ENCODE measurements at regions not wholly inside any gene's neighbourhood (a gene's known extent, or its start where the extent isn't known, plus 50 kb on each side); places are given as distances from the start of the nearest gene placed in this dataset.

DNA sequence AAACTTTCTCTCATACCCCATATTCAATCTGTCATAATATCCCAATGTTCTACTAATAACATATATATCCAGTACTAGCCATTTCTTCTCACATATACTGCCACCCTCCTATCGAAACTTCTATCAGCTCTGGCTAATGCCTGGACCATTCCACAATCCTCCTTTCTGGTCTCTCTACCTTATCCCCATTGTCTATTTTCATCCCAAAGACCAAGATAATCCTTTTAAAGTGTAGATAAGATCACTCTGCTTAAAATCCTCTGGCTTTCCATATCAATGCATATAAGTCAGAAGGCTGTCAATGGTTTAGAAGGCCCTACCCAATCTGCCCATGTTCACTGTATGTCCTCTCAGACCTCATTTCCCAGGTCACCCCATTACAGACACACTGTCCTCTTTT lies 229.6 kb downstream of the ZEB2 start:
- DNase-seq, result no peak
- intact Hi-C loops (cut with DNase I), result no loop called here

DNA sequence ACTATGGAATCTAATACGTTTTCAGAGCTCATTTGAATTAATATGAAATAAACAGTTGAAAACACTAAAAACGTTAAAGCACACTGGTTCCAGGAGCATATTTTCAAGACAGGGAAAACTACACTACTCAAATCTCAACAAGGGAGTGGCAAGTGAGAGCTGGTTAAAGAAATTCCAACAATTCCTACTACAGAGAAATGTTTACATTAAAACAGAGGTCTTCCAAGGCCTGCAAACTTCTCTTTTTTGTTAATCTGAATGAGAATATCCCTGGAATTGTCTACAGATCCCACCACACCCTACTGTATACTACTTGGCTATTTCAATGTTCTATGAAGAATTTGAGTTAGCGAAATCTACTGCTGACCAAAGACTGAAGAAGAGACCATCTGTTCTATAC lies 231.5 kb downstream of the ZEB2 start:
- intact Hi-C loops (cut with DNase I), result no loop called here
- no peak for DNase-seq
- ATAC-seq (ENCODE audit: poor library complexity), result no peak

More for the DNA sequence above, 229.6 kb downstream of the ZEB2 start:
- ATAC-seq (ENCODE audit: poor library complexity), result no peak

DNA sequence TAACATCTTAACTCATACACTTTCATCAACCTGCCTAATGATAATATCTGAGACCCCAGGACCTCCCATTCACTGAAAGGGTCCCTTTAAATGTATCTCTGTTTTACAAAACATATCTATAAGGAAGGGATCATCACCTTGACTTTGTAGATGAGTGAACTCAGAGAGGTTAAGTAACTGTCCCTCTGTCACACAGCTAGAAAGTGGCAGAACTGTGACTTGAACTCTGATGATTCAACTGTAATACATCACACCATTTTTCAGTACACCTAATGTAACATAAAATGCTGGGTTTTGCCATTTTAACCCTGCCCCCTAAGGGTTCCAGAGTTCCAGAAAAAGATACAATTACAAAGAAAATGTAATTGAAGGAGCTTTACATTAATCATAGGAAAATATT lies 234.6 kb downstream of the ZEB2 start:
- ATAC-seq (ENCODE audit: poor library complexity) (no peak), DNase-seq (no peak)
- intact Hi-C loops (cut with DNase I), result no loop called here

DNA sequence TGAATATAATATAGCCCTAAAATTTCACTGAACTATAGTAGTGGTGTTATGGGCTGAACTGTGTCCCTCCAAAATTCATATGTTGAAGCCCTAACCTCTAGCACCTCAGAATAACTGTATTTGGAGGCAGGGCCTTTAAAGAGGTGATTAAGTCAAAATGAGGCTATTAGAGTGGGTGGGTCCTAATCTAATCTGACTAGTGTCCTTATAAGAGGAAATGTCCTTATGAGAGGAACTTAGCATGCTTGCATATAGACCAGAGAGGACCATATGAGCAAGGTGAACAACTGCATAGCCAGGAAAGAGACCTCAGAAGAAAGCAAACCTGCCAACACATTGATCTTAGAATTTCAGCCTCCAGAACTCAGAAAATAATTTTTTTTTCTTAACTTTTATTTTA lies 238.4 kb downstream of the ZEB2 start:
- ATAC-seq (ENCODE audit: poor library complexity), result no peak
- no peak for DNase-seq
- intact Hi-C loops (cut with DNase I), result no loop called here

DNA sequence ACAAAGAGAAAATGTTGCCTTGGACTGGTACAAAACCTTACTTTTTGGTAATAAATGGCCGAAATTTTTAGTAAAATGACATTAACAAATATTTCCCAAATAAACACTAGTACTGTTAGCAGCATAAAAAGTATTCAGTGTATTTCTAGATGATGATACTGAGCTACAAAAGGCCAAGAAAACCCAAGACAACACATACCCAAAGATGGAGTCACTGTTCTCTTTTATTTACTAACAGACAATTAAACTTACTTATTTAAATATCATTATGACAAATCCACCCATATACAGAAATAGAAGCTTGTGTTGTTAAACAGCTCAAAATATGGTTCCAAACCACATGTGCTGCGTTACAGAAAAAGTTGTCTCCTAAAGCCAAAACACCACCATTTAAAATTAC lies 239.9 kb downstream of the ZEB2 start:
- no peak for DNase-seq
- no peak for ATAC-seq (ENCODE audit: poor library complexity)
- intact Hi-C loops (cut with DNase I), result no loop called here

DNA sequence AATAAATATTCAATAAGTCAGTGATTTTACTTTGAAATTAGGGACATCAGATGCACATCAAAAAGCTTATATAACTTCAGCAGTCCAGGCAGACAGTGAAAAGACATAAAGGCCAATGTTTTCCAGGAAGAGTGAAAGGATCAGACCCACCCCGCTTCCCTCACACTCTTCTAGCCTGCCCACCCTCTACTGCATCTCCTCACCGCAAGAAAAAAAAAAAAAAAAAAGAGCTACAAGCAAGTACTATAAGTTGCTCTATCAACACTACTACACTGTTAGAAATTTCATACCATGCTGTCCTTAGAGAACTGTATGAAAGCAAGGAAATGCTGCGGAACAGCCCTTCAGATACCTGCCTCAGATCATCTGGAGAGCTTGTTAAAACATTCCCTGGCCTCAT lies 240.8 kb downstream of the ZEB2 start:
- ATAC-seq (ENCODE audit: poor library complexity) (no peak), DNase-seq (no peak)
- intact Hi-C loops (cut with DNase I), result no loop called here

DNA sequence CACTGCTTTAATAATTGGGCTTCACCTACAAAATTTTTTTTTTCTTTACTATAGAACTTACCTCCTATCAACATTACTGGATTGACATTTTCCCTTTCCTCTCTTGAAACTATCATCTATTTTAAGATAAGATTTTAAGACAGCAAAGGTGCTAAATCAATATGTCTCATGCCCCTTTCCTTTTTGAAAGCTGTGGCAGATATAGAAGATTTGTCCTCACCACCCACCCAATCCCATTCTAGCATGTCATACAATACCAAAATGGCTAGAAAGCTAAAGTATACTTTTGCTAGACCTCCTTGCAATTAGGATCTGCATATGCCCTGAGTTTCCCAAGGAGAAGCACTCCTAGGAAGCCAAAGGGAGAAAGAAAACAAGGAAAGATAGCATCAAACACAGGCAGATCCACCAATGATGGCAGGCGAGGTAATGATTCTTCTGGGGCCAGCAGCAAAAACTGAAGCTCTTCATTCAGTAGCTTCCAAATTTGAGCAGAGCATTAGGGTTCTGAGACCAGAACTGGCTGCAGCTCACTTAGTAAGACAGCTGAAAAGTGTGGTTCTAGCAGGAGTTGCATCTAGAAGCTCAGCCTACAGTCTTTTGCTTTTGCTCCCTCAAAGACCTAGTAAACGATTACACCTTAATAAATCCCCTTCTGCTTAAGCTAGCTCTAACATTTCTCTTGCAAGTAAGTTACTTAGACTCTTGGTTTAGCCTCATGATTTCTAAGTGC lies 242.1 kb downstream of the ZEB2 start:
- DNase-seq (no peak), ATAC-seq (ENCODE audit: poor library complexity) (no peak)
- intact Hi-C loops (cut with DNase I), result no loop called here

DNA sequence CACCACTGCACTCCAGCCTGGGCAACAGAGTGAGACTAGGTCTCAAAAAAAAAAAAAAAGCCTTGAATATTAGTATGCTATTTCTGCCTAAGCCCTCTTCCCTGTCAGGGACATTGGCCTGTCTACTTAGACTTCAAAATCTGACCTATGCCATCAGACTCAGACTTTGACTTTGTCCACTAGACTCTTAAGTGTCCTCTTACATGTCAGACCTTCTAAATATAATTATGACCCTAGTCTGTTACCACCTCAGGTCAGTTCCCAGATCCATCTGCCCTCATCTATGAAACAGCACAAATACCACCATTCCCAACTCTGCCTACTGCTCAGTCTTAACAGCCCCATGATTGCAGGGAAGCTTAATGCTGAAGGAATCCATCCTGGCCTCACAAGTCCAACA lies 244.6 kb downstream of the ZEB2 start:
- intact Hi-C loops (cut with DNase I), result no loop called here
- peak; percentile 52 for ATAC-seq (ENCODE audit: poor library complexity)
- DNase-seq, result no peak

DNA sequence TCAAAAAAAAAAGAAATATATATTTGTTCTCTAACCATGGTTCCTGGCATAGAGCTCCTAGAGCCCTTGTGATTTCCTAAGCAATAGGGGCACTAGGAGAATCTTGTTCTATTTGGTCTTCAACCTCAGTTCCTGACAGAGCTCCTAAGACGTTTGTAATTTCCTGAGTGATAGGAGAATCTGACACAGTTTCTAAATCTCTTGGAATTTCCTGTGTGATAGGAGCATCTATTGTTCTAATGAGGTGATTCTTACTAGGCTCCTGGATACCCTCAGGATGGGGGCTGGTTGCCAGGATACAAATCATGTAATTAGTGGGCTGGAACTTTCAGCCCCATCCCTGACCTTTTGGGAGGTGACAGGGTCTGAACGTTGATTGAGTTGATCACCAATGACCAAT lies 245.8 kb downstream of the ZEB2 start:
- DNase-seq, result no peak
- ATAC-seq (ENCODE audit: poor library complexity), result no peak
- intact Hi-C loops (cut with DNase I), result no loop called here

DNA sequence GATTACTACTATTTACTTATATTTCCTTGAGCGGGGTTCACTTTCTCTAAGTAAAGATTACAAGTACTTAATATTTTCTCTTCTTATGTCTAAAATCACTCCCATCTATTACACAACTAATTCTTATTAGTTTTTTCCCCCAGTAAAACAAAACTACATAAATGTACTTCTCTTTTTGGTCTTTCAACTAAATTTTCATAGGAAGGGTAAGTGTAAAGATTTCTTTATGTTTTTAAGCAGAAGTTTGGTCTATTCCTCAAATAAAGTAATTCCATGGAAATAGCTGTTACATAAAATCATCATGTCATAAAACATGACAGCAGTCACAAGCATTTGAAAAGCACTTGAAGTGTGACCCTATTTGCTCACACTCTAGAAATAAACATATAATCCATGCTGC lies 249.0 kb downstream of the ZEB2 start:
- DNase-seq, result no peak
- no peak for ATAC-seq (ENCODE audit: poor library complexity)
- intact Hi-C loops (cut with DNase I), result no loop called here

DNA sequence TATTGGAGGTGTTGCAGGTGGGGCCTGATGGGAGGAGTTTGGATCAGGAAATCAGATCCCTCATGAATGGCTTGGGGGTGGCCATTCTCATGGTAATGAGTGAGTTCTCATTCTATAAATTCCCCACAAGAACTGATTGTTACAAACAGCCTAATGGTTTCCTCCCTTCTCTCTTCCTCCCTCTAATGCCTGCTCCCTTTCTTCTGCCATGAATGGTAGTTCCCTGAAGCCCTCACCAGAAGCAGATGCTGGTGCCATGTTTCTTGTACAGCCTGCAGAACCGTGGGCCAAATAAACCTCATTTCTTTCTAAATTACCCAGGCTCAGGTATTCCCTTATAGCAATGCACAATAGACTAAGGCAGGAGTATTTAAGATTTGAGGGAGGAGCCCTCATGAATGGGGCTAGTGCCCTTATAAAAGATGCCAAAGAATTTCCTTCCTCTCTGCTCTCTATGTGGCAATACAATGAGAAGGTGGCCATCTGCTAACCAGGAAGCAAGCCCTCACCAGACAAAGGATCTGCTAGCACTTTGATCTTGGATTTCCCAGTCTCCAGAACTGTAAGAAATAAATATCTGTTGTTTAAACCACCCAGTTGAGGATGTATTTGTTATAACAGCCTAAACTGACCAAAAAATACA lies 251.8 kb downstream of the ZEB2 start:
- ATAC-seq (ENCODE audit: poor library complexity) (no peak), DNase-seq (no peak)
- intact Hi-C loops (cut with DNase I), result no loop called here

DNA sequence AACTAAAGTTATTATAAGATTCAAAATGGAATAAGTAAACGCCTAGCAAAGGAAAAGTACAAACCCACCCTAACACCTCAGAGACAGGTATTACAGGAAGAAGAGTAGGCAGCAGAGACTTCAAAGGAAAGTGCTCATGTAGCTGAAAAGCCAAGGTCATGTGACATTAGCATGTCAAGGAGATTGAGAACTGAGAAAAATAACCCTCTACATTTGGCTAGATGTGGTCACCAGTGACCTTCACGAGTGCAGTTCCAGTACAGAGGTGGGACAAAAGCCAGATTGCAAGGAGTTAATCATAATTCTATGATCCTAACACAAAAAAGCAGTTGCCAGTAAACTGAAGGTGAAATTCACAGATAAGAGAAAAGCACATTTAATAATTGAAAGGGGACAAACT lies 252.7 kb downstream of the ZEB2 start:
- peak; percentile 34 for ATAC-seq (ENCODE audit: poor library complexity)
- intact Hi-C loops (cut with DNase I), result no loop called here
- DNase-seq, result no peak

DNA sequence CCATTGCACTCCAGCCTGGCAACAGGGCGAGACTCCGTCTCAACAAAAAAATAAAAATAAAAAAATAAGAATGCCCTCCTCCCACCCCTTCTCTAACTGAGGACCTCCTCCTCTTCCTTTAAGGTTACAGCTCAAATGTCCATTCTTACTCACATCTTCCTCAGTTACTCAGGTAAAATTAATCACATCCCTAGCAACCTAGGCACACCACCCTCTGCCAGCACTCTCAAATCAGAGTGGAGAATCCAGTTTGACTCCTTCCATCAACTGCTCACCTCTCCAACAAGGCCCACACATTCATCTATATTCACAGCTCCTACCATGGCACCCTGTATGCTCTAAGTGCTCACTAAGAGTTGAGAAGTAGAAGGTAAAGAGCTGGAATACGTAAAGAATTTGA lies 254.3 kb downstream of the ZEB2 start:
- intact Hi-C loops (cut with DNase I), result no loop called here
- ATAC-seq (ENCODE audit: poor library complexity), result no peak
- DNase-seq, result no peak

DNA sequence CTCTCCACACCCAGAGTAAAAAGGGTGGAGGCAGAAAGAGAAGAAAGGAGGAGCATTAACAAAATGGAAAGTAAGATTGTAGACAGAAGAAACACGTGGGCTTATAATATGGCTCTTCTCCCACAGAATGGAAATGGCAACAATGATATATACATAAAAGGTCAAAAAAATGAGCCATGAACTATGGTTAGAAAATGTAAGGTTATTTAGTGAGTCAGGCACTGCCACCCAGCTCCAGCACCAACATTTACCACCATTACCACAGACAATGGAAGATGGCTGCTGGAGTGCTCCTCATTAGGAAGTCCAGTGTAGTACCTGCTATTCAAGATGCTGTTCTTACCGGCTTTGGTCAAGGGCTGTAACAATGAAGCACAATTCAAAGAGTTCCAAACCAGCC lies 258.0 kb downstream of the ZEB2 start:
- no peak for DNase-seq
- intact Hi-C loops (cut with DNase I), result no loop called here

DNA sequence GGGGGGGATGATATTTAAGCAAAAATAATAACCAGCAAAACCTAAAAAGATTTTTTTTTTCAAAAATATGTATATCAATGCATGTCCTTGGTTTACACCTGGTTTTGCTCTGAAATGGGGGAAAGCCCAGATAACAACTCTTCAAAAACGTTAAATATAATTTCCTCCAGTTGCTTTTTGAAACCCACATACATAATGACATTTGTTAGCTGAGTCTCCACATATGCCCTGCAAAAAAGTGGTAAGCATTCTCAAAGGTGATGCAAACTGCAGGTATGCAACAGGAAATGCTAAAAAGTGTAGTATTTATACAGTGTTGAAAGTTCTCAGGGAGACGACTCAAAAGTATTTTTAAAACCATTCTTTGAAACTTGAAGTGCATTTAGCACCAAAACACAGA lies 258.6 kb downstream of the ZEB2 start:
- no peak for ATAC-seq (ENCODE audit: poor library complexity)
- intact Hi-C loops (cut with DNase I), result no loop called here
- DNase-seq, result no peak

More for the DNA sequence above, 258.0 kb downstream of the ZEB2 start:
- no peak for ATAC-seq (ENCODE audit: poor library complexity)

DNA sequence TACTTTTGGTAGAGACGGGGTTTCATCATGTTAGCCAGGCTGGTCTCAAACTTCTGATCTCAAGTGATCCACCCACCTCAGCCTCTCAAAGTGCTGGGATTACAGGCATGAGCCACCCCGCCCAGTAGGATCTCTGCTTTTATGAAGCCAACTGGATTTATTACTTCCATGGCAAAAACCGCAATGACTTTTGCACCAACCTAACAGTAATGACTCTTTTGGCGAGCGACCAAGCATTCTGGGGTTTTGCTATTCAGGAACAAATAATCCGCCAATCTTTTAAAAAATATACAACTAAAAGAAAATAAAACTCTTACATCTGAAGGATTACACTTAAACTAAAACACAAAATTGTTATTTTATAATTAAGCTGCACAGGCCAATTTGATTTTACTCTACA lies 260.6 kb downstream of the ZEB2 start:
- ATAC-seq (ENCODE audit: poor library complexity), result no peak
- no peak for DNase-seq
- intact Hi-C loops (cut with DNase I), result no loop called here

DNA sequence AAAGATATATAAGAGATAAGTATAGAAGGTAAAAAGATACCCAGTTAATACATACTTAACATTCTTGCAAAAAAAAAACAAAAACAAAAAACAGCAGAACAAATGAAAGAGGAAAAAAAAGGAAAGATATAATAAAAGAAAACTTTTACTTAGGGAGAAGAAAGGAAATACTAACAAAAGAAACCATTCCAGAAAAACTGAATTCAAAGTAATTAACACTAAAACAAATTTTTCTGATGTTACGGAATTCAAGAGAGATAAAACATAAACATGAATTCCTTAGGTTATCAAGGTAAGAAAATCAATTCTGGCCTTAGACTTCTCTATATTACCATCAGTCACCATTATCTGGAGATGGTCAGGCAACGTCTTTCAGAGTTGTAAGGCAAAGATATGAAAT lies 261.8 kb downstream of the ZEB2 start:
- DNase-seq (no peak), ATAC-seq (ENCODE audit: poor library complexity) (no peak)
- intact Hi-C loops (cut with DNase I), result no loop called here

DNA sequence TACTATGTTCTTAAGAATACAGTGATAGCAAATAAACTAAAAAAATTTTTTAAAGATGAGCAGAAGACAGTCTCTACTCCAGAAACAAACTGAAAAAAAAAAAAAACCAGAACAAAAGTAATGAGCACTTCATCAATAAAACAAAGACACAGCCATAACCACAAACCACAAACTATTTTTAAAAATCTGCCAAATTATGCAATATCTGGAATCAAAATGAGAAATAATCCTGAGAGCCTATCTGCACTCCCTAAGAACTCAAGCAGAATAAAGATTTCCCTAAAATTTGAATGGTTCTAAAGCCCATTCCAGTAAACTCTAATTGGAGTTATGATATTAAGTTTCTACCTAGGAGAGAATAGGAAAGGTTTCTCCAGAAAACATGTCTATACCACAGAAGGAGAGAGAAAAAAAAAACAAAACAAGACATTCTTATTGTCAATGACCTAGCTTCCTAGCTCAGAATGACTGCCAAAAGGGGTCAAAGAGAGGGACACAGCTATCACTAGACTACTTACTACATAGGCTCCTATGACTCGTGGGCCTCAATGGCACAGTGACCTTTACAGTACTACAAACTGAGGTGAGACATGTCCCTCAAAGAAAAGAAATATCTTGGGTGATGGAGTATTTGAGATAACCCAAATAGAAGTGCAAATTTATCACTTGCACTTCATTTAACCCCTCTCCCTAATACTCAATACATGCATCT lies 262.8 kb downstream of the ZEB2 start:
- no peak for DNase-seq
- intact Hi-C loops (cut with DNase I), result no loop called here
- ATAC-seq (ENCODE audit: poor library complexity), result peak; percentile 48

DNA sequence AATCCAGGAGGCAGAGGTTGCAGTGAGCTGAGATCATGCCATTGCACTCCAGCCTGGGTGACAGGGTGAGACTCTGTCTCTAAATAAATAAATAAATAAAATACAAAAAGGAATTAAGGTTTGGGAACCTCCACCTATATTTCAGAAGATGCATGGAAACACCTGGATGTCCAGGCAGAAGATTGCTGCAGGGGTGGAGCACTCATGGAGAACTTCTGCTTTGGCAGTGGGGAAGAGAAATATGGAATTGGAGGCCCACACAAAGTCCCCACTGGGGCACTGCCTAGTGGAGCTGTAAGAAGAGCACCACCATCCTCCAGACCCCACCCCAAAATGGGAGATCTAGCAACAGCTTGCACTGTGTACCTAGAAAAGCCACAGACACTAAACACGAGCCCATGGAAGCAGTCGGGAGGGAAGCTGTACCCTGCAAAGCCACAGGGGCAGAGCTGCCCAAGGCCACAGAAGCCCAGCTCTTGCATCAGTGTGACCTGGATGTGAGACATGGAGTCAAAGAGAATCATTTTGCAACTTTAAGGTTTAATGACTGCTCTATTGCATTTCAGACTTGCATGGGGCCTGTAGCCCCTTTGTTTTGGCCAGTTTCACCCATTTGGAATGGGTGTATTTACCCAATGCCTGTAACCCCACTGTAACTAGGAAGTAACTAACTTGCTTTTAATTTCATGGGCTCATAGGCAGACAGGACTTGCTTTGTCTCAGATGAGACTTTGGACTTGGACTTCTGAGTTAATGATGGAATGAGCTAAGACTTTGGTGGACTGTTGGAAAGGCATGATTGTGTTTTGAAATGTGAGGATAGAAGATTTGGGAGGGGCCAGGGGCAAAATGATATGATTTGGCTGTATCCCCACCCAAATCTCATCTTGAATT lies 265.3 kb downstream of the ZEB2 start:
- ATAC-seq (ENCODE audit: poor library complexity), result no peak
- no peak for DNase-seq
- intact Hi-C loops (cut with DNase I), result no loop called here
